ENCODE measurements at regions not wholly inside any gene's neighbourhood (a gene's known extent, or its start where the extent isn't known, plus 50 kb on each side); places are given as distances from the start of the nearest gene placed in this dataset.

GRCh38 chr2:71948781-71949536, 198.7 kb downstream of the CYP26B1 start (continued):
- TF ChIP-seq ATF3 (IDR thresholded peaks at IDR 0.05; ENCODE audit: insufficient read depth, low read depth, low read length) (no peak), SUZ12 (IDR thresholded peaks at IDR 0.05; ENCODE audit: low read length) (no peak), E2F6 (IDR thresholded peaks at IDR 0.05) (no peak), RNF2 (IDR thresholded peaks at IDR 0.05; ENCODE audit: borderline replicate concordance, low read depth, low read length, missing control alignments, poor library complexity, severe bottlenecking) (no peak), FOSL1 (IDR thresholded peaks at IDR 0.05; ENCODE audit: insufficient read depth, low read depth, low read length) (no peak), EGR1 (IDR thresholded peaks at IDR 0.05; ENCODE audit: borderline replicate concordance, low read depth, low read length) (no peak)
